Suprapubic skin (tissue), 4 donors: ENCODE measurements at regions not wholly inside any gene's neighbourhood (a gene's known extent, or its start where the extent isn't known, plus 50 kb on each side); places are given as distances from the start of the nearest gene placed in this dataset.

Experiments used
- DNase-seq, 2 donors: peaks; one replicate each; pipeline ENCODE4 v3.0.0-alpha.2; 2019; ENCODE audit warnings: low spot score in 2 of 2
- H3K27ac ChIP-seq: fragments of 200-600 bp; sonication (generic); one replicate; pipeline ENCODE4 v1.5.1; 2019
- H3K27me3 ChIP-seq: fragments of 200-600 bp; sonication (generic); one replicate; pipeline ENCODE4 v1.5.1; 2019
- H3K36me3 ChIP-seq: fragments of 200-600 bp; sonication (generic); one replicate; pipeline ENCODE4 v1.5.1; 2019
- H3K4me1 ChIP-seq: fragments of 200-600 bp; sonication (generic); one replicate; pipeline ENCODE4 v1.5.1; 2019
- H3K4me3 ChIP-seq: fragments of 200-600 bp; sonication (generic); one replicate; pipeline ENCODE4 v1.5.1; 2019; ENCODE audit warnings: mild to moderate bottlenecking
- H3K9me3 ChIP-seq: fragments of 200-600 bp; sonication (generic); one replicate; pipeline ENCODE4 v1.5.1; 2019
- CTCF ChIP-seq, 2 donors: fragments of 200-600 bp in 1 of 2; fragments of 450-650 bp in 1 of 2; sonication (generic) in 1 of 2; IDR thresholded peaks; one replicate each; pipeline ENCODE4 v1.5.1; 2016 to 2019; ENCODE audit warnings: antibody characterized with exemption in 2 of 2, mild to moderate bottlenecking in 1 of 2, moderate library complexity in 1 of 2
- EP300 ChIP-seq: sonication (generic); formaldehyde crosslinking; IDR thresholded peaks from one replicate; pipeline ENCODE4 v1.6.1; 2017; ENCODE audit warnings: antibody characterized with exemption
- POLR2A ChIP-seq, 2 donors: fragments of 450-650 bp; IDR thresholded peaks; one replicate each; pipeline ENCODE4 v1.6.1; 2017; ENCODE audit warnings: antibody characterized with exemption in 2 of 2, mild to moderate bottlenecking in 2 of 2, moderate library complexity in 2 of 2
- POLR2AphosphoS5 ChIP-seq, 3 donors: sonication (generic); formaldehyde crosslinking; IDR thresholded peaks; one replicate each; pipeline ENCODE4 v1.6.1; 2017; ENCODE audit warnings: antibody characterized with exemption in 3 of 3
- WGBS: methylation state at CpG from one replicate; pipeline ENCODE4 v1.1.5; 2018; 5-methylcytosine and 5-hydroxymethylcytosine counted together

GRCh38 chr9:118238139-118238538, 533.9 kb downstream of the TLR4 start:
- no peak overlapping the region for H3K27ac ChIP-seq
- H3K4me1 ChIP-seq: no peaks in the 10 kb centered on the region
- H3K36me3 ChIP-seq: no peaks in the 10 kb centered on the region
- peaks cover 8% of the 10 kb centered on the region for H3K9me3 ChIP-seq
- H3K4me3 ChIP-seq: no peak overlapping the region
- DNase-seq: no peak
- TF ChIP-seq POLR2AphosphoS5 (IDR thresholded peaks at IDR 0.05): no peak
- TF ChIP-seq CTCF (IDR thresholded peaks at IDR 0.05): no peak
- no peak for TF ChIP-seq EP300
- no peak for TF ChIP-seq POLR2A (IDR thresholded peaks at IDR 0.05)
- H3K27me3 ChIP-seq: no peaks in the 10 kb centered on the region

GRCh38 chr9:118252027-118252426, 547.8 kb downstream of the TLR4 start:
- Histone ChIP-seq H3K27ac (no peak overlapping the region), H3K36me3 (no peaks in the 10 kb centered on the region), H3K9me3 (peaks cover 10% of the 10 kb centered on the region), H3K27me3 (no peaks in the 10 kb centered on the region), H3K4me3 (no peak overlapping the region), H3K4me1 (no peaks in the 10 kb centered on the region)
- 82% methylated on average over 2 of the region's 2 CpGs for WGBS
- no peak for TF ChIP-seq POLR2AphosphoS5 (IDR thresholded peaks at IDR 0.05)
- no peak for TF ChIP-seq POLR2A (IDR thresholded peaks at IDR 0.05)
- no peak for TF ChIP-seq CTCF (IDR thresholded peaks at IDR 0.05)
- DNase-seq: no peak

- WGBS: 57% methylated on average over 1 of the region's 1 CpG
- no peak overlapping the region for H3K27ac ChIP-seq
- no peaks in the 10 kb centered on the region for H3K4me1 ChIP-seq
- no peak overlapping the region for H3K4me3 ChIP-seq
- H3K36me3 ChIP-seq: no peaks in the 10 kb centered on the region
- TF ChIP-seq POLR2A (IDR thresholded peaks at IDR 0.05) (no peak), POLR2AphosphoS5 (IDR thresholded peaks at IDR 0.05) (no peak), CTCF (IDR thresholded peaks at IDR 0.05) (no peak), EP300 (no peak)
- no peaks in the 10 kb centered on the region for H3K27me3 ChIP-seq
- no peak for DNase-seq
- peaks cover 8% of the 10 kb centered on the region for H3K9me3 ChIP-seq
Measured at GRCh38 chr9:118262191-118262590, 558.0 kb downstream of the TLR4 start.

GRCh38 chr9:118263949-118264348, 559.7 kb downstream of the TLR4 start:
- DNase-seq: no peak
- no peaks in the 10 kb centered on the region for H3K36me3 ChIP-seq
- H3K9me3 ChIP-seq: peaks cover 8% of the 10 kb centered on the region
- no peaks in the 10 kb centered on the region for H3K27me3 ChIP-seq
- TF ChIP-seq POLR2A (IDR thresholded peaks at IDR 0.05) (no peak), POLR2AphosphoS5 (IDR thresholded peaks at IDR 0.05) (no peak), EP300 (no peak), CTCF (IDR thresholded peaks at IDR 0.05) (no peak)
- H3K4me3 ChIP-seq: no peak overlapping the region
- H3K4me1 ChIP-seq: no peaks in the 10 kb centered on the region
- H3K27ac ChIP-seq: no peak overlapping the region

GRCh38 chr9:118268046-118268445, 563.8 kb downstream of the TLR4 start:
- Histone ChIP-seq H3K36me3 (no peaks in the 10 kb centered on the region), H3K4me1 (no peaks in the 10 kb centered on the region), H3K27me3 (no peaks in the 10 kb centered on the region), H3K27ac (no peak overlapping the region), H3K9me3 (no peaks in the 10 kb centered on the region), H3K4me3 (no peak overlapping the region)
- TF ChIP-seq CTCF (IDR thresholded peaks at IDR 0.05) (no peak), POLR2A (IDR thresholded peaks at IDR 0.05) (no peak), EP300 (no peak), POLR2AphosphoS5 (IDR thresholded peaks at IDR 0.05) (no peak)
- no peak for DNase-seq
- WGBS: 79% methylated on average over 6 of the region's 6 CpGs
